Sigmoid colon (tissue), 4 donors: ENCODE measurements at regions not wholly inside any gene's neighbourhood (a gene's known extent, or its start where the extent isn't known, plus 50 kb on each side); places are given as distances from the start of the nearest gene placed in this dataset.

ENCODE experiments used
- EP300 ChIP-seq, 4 donors: sonication (generic); formaldehyde crosslinking; IDR thresholded peaks; one replicate each; pipeline ENCODE4 v1.6.1; 2017; ENCODE audit warnings: antibody characterized with exemption in 4 of 4
- POLR2A ChIP-seq, 2 donors: fragments of 450-650 bp; IDR thresholded peaks; one replicate each; pipeline ENCODE4 v1.6.1; 2016; ENCODE audit warnings: antibody characterized with exemption in 2 of 2, mild to moderate bottlenecking in 2 of 2, moderate library complexity in 2 of 2
- POLR2AphosphoS5 ChIP-seq, 4 donors: sonication (generic); formaldehyde crosslinking; IDR thresholded peaks; one replicate each; pipeline ENCODE4 v1.6.1; 2017; ENCODE audit warnings: antibody characterized with exemption in 4 of 4

DNA sequence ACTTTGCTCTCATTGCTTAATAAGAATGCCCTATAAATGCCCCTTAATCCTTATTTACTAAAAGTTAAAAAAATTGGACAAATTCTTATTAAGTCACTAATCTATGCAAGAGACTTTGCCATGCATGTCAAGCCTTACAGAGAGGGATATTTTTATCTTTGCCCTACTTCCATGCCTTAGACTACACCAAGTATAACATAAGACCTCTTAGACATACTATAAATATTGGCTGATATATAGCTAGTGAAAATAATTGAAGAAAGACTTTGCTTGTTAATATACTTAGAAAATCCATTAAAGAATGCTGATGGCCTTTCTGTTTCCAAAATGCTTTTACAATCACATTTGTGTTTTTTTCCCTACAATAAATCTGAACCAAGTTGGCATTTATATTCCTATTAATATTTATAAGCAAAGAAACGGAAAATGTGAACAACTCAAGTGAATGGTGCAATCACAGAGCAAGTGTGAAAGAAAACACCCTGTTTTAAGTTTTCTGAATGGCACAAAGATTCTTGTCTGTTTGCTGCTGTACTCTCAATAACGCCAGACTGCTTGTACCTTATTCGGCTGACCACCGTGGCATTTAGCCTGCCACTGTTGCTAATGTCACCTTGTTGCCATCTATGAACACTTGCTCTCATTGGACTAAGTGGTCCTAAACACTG, 105.0 kb downstream of the MC4R start:
- TF ChIP-seq POLR2A (IDR thresholded peaks at IDR 0.05), result no peak
- no peak for TF ChIP-seq EP300 (IDR thresholded peaks at IDR 0.05)
- no peak for TF ChIP-seq POLR2AphosphoS5 (IDR thresholded peaks at IDR 0.05)
